ENCODE measurements at regions not wholly inside any gene's neighbourhood (a gene's known extent, or its start where the extent isn't known, plus 50 kb on each side); places are given as distances from the start of the nearest gene placed in this dataset.

DNA sequence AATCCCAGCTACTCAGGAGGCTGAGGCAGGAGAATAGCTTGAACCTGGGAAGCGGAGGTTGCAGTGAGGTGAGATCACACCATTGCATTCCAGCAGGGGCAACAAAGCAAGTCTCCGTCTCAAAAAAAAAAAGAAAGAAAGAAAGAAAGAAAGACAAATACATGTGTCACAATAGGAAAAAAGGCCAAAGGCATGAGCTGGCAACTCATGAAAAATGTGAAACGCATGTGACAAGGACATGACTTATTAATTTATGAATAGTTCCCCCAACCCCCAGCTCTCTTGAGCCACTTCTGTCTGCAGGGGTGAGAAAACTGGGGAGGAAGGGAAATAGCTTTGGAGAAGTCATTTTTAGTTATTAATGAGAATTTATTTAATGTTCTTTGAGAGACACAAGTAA lies 120.6 kb downstream of the AIPL1 start:
- Mint-ChIP-seq H3K9me3 (ENCODE audit: low read depth) (no peaks in the 10 kb centered on the region), H3K27ac (ENCODE audit: unreplicated experiment) (no peak overlapping the region), H3K27me3 (ENCODE audit: low read depth) (peaks cover 23% of the 10 kb centered on the region), H3K4me3 (ENCODE audit: unreplicated experiment) (no peak overlapping the region), H3K4me1 (ENCODE audit: low read depth) (no peaks in the 10 kb centered on the region), H3K36me3 (ENCODE audit: low read depth) (no peaks in the 10 kb centered on the region)
- TF ChIP-seq, protein P1, sequence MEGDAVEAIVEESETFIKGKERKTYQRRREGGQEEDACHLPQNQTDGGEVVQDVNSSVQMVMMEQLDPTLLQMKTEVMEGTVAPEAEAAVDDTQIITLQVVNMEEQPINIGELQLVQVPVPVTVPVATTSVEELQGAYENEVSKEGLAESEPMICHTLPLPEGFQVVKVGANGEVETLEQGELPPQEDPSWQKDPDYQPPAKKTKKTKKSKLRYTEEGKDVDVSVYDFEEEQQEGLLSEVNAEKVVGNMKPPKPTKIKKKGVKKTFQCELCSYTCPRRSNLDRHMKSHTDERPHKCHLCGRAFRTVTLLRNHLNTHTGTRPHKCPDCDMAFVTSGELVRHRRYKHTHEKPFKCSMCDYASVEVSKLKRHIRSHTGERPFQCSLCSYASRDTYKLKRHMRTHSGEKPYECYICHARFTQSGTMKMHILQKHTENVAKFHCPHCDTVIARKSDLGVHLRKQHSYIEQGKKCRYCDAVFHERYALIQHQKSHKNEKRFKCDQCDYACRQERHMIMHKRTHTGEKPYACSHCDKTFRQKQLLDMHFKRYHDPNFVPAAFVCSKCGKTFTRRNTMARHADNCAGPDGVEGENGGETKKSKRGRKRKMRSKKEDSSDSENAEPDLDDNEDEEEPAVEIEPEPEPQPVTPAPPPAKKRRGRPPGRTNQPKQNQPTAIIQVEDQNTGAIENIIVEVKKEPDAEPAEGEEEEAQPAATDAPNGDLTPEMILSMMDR (IDR thresholded peaks at IDR 0.05): no peak
- no peak for DNase-seq (ENCODE audit: low spot score)

- no peak overlapping the region for H3K27ac Mint-ChIP-seq (ENCODE audit: unreplicated experiment)
- H3K27me3 Mint-ChIP-seq (ENCODE audit: low read depth): peaks cover 23% of the 10 kb centered on the region
- TF ChIP-seq, protein P1 (IDR thresholded peaks at IDR 0.05): no peak
- DNase-seq (ENCODE audit: low spot score): no peak
- H3K4me3 Mint-ChIP-seq (ENCODE audit: unreplicated experiment): no peak overlapping the region
- no peaks in the 10 kb centered on the region for H3K4me1 Mint-ChIP-seq (ENCODE audit: low read depth)
- no peaks in the 10 kb centered on the region for H3K9me3 Mint-ChIP-seq (ENCODE audit: low read depth)
- H3K36me3 Mint-ChIP-seq (ENCODE audit: low read depth): no peaks in the 10 kb centered on the region
Observed at GRCh38 chr17:6313835-6314234, 121.1 kb downstream of the AIPL1 start.

DNA sequence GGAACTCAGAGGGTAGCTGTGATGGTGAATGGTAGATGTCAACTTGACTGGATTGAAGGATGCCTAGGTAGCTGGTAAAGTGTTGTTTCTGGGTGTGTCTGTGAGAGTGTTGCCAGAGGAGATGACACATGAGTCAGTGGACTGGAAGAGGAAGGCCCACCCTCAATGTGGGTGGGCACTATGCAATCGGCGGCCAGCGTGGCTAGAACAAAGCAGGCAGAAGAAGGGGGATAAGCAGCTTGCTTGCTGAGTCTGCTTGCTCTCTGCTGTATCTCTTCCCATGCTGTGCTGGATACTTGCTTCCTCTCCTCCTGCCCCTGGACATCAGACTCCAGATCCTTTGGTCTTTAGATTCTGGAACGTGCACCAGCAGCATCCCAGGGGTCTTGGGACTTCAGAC lies 128.1 kb downstream of the AIPL1 start:
- TF ChIP-seq, protein P1 (IDR thresholded peaks at IDR 0.05): no peak
- Mint-ChIP-seq H3K4me3 (ENCODE audit: unreplicated experiment) (no peak overlapping the region), H3K4me1 (ENCODE audit: low read depth) (no peaks in the 10 kb centered on the region), H3K27ac (ENCODE audit: unreplicated experiment) (no peak overlapping the region), H3K27me3 (ENCODE audit: low read depth) (peaks cover 18% of the 10 kb centered on the region), H3K9me3 (ENCODE audit: low read depth) (no peaks in the 10 kb centered on the region), H3K36me3 (ENCODE audit: low read depth) (no peaks in the 10 kb centered on the region)
- DNase-seq (ENCODE audit: low spot score): no peak

DNA sequence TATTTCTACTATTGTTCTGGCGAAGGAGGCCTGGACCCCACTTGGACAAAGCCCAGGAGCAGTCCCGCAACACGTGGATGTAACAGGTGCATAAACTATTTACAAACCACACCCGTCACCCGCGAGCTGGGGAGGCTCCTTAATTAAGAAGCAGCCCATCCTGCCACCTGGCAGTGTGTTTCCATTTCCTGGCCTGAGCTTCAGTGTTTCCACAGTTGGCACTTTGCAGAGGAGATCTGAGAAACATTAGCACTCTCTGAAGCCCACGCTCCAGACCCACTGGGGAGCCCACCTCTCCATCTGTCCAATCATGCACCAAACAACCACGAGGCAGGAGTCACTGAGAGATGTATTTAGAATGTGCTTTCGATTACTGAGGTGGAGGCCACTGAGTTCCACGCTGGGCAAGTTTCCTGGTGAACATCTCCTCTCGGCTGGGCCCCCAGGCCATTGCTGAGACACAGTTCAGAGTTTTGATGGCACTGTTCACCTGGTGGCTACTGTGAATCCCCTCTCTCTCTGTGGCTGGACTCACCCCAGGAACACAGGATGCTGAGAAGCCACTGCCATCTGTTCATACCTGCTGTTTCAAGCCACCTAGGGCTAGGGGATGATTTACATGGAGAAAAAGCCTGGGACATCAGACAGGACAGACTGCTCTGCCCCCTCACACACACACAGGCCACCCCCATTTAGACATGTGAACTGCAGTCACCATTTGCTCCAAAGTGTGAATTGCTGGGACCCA lies 129.1 kb downstream of the AIPL1 start:
- H3K4me1 Mint-ChIP-seq (ENCODE audit: low read depth): no peaks in the 10 kb centered on the region
- TF ChIP-seq, protein P1 (IDR thresholded peaks at IDR 0.05): no peak
- no peak overlapping the region for H3K27ac Mint-ChIP-seq (ENCODE audit: unreplicated experiment)
- no peaks in the 10 kb centered on the region for H3K36me3 Mint-ChIP-seq (ENCODE audit: low read depth)
- no peak overlapping the region for H3K4me3 Mint-ChIP-seq (ENCODE audit: unreplicated experiment)
- DNase-seq (ENCODE audit: low spot score): no peak
- no peaks in the 10 kb centered on the region for H3K9me3 Mint-ChIP-seq (ENCODE audit: low read depth)
- peaks cover 19% of the 10 kb centered on the region for H3K27me3 Mint-ChIP-seq (ENCODE audit: low read depth)

- Mint-ChIP-seq H3K27me3 (ENCODE audit: low read depth) (peaks cover 13% of the 10 kb centered on the region), H3K36me3 (ENCODE audit: low read depth) (no peaks in the 10 kb centered on the region), H3K4me3 (ENCODE audit: unreplicated experiment) (no peak overlapping the region), H3K27ac (ENCODE audit: unreplicated experiment) (no peak overlapping the region), H3K4me1 (ENCODE audit: low read depth) (no peaks in the 10 kb centered on the region), H3K9me3 (ENCODE audit: low read depth) (no peaks in the 10 kb centered on the region)
- TF ChIP-seq, protein P1 (IDR thresholded peaks at IDR 0.05): no peak
- no peak for DNase-seq (ENCODE audit: low spot score)
Observed at GRCh38 chr17:6304894-6305612, 129.9 kb downstream of the AIPL1 start.

Data from chondrocyte (in vitro differentiated cells).